ENCODE measurements at regions not wholly inside any gene's neighbourhood (a gene's known extent, or its start where the extent isn't known, plus 50 kb on each side); places are given as distances from the start of the nearest gene placed in this dataset.

GRCh38 chrX:1112321-1112720, 100.1 kb downstream of the CRLF2 start:
- TF ChIP-seq FOXK2 (IDR thresholded peaks at IDR 0.05) (no peak), LEF1 (IDR thresholded peaks at IDR 0.05; ENCODE audit: borderline replicate concordance) (no peak), HDGF (IDR thresholded peaks at IDR 0.05; ENCODE audit: borderline replicate concordance) (no peak), ELF4 (IDR thresholded peaks at IDR 0.05) (no peak), SP1 (IDR thresholded peaks at IDR 0.05) (no peak), ARNT (IDR thresholded peaks at IDR 0.05) (no peak), BHLHE40 (IDR thresholded peaks at IDR 0.05; ENCODE audit: borderline replicate concordance) (no peak), NFRKB (IDR thresholded peaks at IDR 0.05) (no peak)
